Fibroblast of skin of scalp (primary cell): ENCODE measurements at regions not wholly inside any gene's neighbourhood (a gene's known extent, or its start where the extent isn't known, plus 50 kb on each side); places are given as distances from the start of the nearest gene placed in this dataset.
"Not testable (repeated sequence)": the region's sequence is repeated elsewhere in the genome, so short reads cannot be mapped to it uniquely, and the experiment has no call there.

Experiments
- DNase-seq: peaks from one replicate; pipeline ENCODE4 v3.0.0-alpha.2; 2013

GRCh38 chr6:170147832-170148708, 142.8 kb downstream of the DLL1 start:
- no peak for DNase-seq

GRCh38 chr6:170147056-170147787, 143.7 kb downstream of the DLL1 start:
- no peak for DNase-seq

DNA sequence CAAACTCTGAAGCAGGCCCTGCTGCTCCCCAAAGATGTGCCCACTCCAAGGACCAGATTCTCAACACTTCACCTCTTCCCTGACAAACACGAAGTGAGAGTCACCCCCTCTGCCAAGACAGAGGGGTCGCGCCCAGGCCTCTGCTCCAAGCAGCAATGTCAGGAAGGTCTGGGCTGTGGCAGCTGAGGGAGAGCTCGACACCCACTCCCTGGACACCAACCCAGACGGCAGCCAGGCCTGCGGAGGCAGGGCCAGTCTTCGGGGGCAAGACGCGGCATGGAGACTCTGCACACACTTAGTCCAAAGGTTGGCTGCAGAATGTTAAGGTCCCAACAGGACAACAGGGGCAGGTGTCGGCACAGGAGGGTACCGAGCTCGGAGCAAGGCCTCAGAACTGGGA, 144.2 kb downstream of the DLL1 start:
- no peak for DNase-seq

DNA sequence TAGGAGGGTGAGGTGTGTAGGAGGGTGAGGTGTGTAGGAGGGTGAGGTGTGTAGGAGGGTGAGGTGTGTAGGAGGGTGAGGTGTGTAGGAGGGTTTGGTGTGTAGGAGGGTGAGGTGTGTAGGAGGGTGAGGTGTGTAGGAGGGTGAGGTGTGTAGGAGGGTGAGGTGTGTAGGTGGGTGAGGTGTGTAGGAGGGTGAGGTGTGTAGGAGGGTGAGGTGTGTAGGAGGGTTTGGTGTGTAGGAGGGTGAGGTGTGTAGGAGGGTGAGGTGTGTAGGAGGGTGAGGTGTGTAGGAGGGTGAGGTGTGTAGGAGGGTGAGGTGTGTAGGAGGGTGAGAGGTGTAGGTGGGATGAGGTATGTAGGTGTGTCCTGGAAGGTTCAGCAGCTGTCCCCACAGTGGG, 144.7 kb downstream of the DLL1 start:
- not testable (repeated sequence) for DNase-seq

- not testable (repeated sequence) for DNase-seq
Measured at GRCh38 chr6:170145716-170146115, 145.2 kb downstream of the DLL1 start.

DNA sequence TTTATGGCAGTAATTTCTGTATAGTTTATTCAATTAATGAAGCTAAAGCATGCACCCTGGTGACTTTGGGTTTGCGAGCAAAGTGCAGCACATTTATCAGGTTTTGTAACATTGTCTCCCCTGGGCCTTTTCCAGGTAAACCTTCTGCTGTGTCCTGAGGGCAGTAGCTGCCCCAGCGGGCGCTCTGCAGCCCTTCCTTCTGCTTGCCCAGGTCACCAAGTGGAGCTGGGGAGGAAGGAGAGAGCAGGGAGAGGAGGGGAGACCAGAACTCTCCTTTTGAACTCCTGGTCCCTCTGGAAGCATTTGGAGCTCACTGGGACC, 145.6 kb downstream of the DLL1 start:
- no peak for DNase-seq

DNA sequence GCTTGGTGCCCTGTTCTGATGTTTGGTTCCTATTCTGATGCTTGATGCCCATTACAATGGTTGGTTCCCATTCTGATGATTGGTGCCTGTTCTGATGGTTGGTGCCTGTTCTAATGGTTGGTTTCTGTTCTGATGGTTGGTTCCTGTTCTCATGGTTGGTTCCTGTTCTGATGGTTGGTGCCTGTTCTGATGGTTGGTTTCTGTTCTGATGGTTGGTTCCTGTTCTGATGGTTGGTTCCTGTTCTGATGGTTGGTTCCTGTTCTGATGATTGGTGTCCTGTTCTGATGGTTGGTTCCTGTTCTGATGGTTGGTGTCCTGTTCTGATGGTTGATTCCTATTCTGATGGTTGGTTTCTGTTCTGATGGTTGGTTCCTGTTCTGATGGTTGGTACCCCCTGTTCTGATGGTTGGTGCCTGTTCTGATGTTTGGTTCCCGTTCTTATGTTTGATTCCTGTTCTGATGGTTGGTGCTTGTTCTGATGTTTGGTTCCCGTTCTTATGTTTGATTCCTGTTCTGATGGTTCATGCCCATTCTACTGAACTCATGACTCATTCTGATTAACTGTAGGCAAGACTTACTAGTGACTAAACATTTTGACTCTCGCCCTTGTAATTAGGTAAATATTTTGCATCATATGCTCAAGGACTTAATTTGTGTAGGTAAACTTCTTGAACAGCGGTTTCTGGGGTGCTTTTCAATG, 146.2 kb downstream of the DLL1 start:
- DNase-seq, result no peak

DNA sequence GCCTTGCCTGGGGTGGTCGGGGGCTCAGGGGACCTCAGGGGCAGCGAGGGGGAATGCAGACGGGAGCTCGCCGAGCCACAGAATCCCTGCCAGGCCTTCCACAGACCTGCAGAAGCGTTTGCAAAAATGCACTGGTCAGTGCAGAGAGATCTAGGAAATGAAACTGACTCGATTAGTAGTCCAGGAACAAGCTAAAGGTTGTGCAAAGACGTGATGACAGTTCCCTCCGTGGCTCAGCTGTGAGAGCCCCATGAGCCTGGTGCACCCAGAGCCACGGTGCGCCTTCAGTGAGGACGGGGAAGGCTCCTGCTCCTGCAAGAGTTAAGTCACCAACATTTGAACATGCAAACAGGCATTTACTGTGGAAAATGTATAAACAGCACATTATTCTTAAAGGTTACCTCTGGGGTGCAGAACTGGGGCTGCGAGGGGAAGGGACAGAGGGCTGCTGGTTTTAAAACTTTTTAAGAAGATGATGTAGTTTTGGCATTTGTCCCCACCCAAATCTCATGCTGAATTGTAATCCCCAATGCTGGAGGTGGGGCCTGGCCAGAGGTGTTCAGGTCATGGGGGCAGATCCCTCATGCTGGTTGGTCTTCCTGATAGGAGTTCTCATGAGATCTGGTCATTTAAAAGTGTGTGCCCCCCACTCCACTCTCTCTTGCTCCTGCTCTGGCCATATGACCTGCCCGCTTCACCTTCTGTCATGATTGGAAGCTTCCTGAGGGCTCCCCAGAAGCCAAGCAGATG, 147.3 kb downstream of the DLL1 start:
- no peak for DNase-seq

GRCh38 chr6:170142559-170142958, 148.3 kb downstream of the DLL1 start:
- DNase-seq, result no peak

DNA sequence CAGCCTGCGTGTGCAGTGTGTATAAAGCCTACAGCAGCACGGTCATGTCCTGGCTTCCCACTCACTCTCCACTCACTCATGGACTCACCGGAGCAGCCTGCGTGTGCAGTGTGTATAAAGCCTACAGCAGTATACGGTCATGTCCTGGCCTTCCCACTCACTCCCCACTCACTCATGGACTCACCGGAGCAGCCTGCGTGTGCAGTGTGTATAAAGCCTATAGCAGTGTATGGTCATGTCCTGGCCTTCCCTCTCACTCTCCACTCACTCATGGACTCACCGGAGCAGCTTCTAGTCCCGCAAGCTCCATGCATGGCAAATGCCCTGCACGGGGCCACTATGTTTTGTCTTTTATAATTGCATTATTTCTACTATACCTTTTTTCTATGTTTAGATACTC, 149.8 kb downstream of the DLL1 start:
- not testable (repeated sequence) for DNase-seq

- no peak for DNase-seq
Measured at GRCh38 chr6:170140129-170140528, 150.7 kb downstream of the DLL1 start.

DNA sequence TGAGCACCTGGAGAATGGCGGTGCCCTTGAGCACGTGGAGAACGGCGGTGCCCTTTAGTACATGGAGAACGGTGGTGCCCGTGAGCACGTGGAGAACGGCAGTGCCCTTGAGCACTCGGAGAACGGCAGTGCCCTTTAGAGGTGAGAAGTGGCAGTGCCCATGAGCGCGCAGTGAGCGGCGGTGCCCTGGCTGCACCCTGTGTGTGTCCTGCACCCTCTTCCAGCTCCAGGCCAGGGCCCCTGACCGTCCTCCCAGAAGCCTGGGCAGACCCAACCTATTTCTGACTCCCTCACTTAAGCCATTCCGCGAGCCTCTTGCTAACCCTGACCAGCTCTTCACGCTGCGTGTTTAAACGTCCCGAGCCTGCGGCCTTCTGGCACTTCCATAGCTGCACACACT, 151.3 kb downstream of the DLL1 start:
- DNase-seq, result no peak

DNA sequence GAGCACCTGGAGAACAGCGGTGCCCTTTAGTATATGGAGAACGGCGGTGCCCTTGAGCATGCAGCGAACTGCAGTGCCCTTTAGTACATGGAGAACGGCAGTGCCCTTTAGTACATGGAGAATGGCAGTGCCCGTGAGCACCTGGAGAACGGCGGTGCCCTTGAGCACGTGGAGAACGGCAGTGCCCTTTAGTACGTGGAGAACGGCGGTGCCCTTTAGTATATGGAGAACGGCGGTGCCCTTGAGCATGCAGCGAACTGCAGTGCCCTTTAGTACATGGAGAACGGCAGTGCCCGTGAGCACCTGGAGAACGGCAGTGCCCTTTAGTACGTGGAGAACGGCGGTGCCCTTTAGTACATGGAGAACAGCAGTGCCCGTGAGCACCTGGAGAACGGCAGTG, 151.8 kb downstream of the DLL1 start:
- not testable (repeated sequence) for DNase-seq

GRCh38 chr6:170137911-170138910, 152.7 kb downstream of the DLL1 start:
- DNase-seq, result no peak

GRCh38 chr6:170137176-170137891, 153.5 kb downstream of the DLL1 start:
- DNase-seq, result no peak

GRCh38 chr6:170136541-170137175, 154.2 kb downstream of the DLL1 start:
- no peak for DNase-seq

DNA sequence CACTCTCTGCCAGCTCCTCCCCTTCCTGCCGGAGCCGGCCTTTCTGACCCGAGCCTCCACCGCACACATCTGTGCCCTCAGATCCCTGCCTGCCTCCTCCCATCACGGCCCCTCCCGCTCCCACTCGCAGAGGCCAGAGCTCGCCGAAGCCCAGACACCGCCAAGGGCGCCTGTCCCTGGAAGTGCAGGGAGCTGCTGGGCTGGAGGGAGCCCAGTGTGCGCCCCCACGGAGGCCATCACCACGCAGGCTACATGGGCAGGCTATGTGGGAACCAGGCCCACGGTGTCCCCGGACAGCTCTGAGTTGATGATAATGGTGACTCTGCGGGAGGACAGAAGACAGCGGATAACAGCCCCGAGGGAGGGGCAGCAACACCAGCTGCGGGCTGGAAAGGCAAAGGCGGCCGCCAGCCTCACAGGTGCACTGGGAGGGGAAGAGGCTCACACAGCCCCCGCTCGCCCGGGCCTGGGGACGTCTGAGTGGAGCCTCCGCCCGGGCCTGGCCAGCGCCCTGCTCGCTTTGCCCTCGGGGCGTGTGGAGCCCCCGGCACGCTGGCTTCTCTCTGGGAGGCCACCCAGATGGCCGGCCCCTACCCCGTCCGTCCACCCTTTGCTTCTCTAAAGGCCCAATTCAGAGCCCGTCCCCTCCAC, 154.9 kb downstream of the DLL1 start:
- no peak for DNase-seq

GRCh38 chr6:170135461-170135820, 155.4 kb downstream of the DLL1 start:
- DNase-seq, result no peak
